Bronchial epithelial cell (primary cell): ENCODE measurements at regions not wholly inside any gene's neighbourhood (a gene's known extent, or its start where the extent isn't known, plus 50 kb on each side); places are given as distances from the start of the nearest gene placed in this dataset.
"Not testable (repeated sequence)": the region's sequence is repeated elsewhere in the genome, so short reads cannot be mapped to it uniquely, and the experiment has no call there.

Source experiments
- DNase-seq: peaks from one replicate; pipeline ENCODE4 v3.0.0-alpha.2; 2010; ENCODE audit warnings: low read depth
- FAIRE-seq: peaks from 2 replicates; lab custom pipeline; 2011; peaks lifted over from hg19 to GRCh38; lab: Jason Lieb, UNC
- H3K27me3 ChIP-seq: 2 replicates; pipeline ENCODE4 v1.5.1; 2011; ENCODE audit warnings: low read length; ENCODE audit not compliant: control insufficient read depth, insufficient read depth
- H3K36me3 ChIP-seq: 2 replicates; pipeline ENCODE4 v1.5.1; 2011; ENCODE audit warnings: low read length; ENCODE audit not compliant: control insufficient read depth, insufficient read depth
- H3K4me3 ChIP-seq: 2 replicates; pipeline ENCODE4 v1.5.1; 2011; ENCODE audit warnings: mild to moderate bottlenecking, low read depth, low read length, control low read depth
- TF ChIP-seq, protein P1 (sequence below): IDR thresholded peaks from 2 replicates; pipeline ENCODE4 v1.5.1; 2011; ENCODE audit warnings: mild to moderate bottlenecking, moderate library complexity, low read length, control low read depth, inconsistent platforms; ENCODE audit not compliant: insufficient read depth, severe bottlenecking

DNA sequence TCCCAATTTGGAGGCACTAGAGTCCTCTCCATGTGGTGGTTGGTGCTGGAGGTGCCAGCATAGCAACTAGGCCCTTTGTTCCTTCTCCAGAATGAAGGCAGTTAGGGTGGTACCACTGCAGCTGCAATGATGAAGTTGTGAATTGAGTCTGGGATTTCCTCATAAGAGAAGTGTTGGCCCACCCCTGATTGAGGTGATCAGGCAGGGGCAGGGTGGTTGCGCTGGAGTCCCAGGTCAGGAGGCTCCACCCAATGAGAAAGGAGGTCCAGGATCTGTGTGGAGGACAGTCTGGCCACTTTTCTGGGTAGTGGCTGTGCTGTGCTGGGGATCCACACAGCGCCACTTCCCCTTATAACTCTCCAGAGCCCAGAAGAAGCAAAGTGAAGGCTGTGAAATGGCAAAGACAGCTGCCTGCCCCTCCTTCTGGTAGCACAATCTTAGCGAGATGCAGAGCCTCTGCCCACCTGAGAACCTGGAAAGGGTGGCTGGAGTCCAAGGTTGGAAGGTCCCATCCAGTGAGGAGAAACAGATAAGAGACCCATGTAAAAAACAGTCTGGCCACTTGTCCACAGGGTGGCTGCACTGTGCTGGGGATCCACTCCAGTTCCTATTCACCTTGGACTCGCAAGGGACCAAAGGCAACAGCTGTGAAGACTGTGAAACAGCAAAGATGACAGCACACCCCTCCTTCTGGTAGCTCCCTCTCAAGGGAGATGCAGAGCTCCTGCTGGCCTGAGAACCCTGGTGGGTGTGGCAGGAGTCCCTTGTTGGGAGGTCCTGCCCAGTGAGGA is 124.6 kb downstream of the RRAGB start:
- Histone ChIP-seq H3K36me3 (no peaks in the 10 kb centered on the region), H3K4me3 (no peak overlapping the region), H3K27me3 (no peaks in the 10 kb centered on the region)
- DNase-seq (no peak), FAIRE-seq (no peak)
- TF ChIP-seq, protein P1, sequence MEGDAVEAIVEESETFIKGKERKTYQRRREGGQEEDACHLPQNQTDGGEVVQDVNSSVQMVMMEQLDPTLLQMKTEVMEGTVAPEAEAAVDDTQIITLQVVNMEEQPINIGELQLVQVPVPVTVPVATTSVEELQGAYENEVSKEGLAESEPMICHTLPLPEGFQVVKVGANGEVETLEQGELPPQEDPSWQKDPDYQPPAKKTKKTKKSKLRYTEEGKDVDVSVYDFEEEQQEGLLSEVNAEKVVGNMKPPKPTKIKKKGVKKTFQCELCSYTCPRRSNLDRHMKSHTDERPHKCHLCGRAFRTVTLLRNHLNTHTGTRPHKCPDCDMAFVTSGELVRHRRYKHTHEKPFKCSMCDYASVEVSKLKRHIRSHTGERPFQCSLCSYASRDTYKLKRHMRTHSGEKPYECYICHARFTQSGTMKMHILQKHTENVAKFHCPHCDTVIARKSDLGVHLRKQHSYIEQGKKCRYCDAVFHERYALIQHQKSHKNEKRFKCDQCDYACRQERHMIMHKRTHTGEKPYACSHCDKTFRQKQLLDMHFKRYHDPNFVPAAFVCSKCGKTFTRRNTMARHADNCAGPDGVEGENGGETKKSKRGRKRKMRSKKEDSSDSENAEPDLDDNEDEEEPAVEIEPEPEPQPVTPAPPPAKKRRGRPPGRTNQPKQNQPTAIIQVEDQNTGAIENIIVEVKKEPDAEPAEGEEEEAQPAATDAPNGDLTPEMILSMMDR = no peak

GRCh38 chrX:55866779-55867178 is 149.2 kb downstream of the RRAGB start:
- DNase-seq, H3K36me3 ChIP-seq, FAIRE-seq, H3K27me3 ChIP-seq, H3K4me3 ChIP-seq: not testable (repeated sequence)

GRCh38 chrX:55867181-55867651 is 149.7 kb downstream of the RRAGB start:
- Histone ChIP-seq H3K36me3 (no peaks in the 10 kb centered on the region), H3K27me3 (no peaks in the 10 kb centered on the region), H3K4me3 (no peak overlapping the region)
- TF ChIP-seq, protein P1 = no peak
- DNase-seq (peak; percentile 51), FAIRE-seq (no peak)

DNA sequence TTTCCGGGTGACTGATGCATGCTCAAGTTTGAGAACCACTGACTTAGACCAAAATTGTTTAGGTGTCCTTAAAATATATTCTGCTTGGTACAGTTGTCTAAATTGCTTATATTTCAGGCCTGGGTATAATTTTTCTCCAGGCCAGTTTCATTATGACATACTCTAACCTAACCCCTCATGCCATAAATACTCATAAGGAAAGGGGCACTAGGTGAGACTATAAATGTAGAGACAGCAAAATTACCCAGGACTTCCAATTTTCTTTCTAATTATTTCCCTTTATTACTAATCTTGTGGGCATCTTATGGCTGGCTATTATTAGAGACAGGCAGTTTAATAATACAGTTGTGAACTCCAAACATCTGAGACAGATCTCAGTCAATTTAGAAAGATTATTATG is 150.2 kb downstream of the RRAGB start:
- H3K36me3 ChIP-seq = no peaks in the 10 kb centered on the region
- no peak for FAIRE-seq
- no peak overlapping the region for H3K4me3 ChIP-seq
- no peaks in the 10 kb centered on the region for H3K27me3 ChIP-seq
- no peak for DNase-seq
- TF ChIP-seq, protein P1 = no peak

- TF ChIP-seq, protein P1 = no peak
- no peak for DNase-seq
- no peak for FAIRE-seq
- Histone ChIP-seq H3K27me3 (no peaks in the 10 kb centered on the region), H3K36me3 (no peaks in the 10 kb centered on the region), H3K4me3 (no peak overlapping the region)
Observed at GRCh38 chrX:55874807-55875206, 157.3 kb downstream of the RRAGB start.

DNA sequence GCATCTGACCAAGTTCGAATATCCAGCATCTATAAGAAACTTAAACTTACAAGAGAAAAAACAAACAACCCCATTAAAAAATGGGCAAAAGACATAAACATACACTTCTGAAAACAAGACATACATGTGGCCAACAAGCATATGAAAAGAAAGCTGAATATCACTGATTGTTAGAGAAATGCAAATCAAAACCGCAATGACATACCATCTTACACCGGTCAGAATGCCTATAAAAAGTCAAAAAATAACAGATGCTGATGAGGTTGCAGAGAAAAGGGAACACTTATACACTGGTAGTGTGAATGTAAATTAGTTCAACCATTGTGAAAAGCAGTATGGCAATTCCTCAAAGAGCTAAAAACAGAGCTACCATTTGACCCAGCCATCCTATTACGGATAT is 166.0 kb downstream of the RRAGB start:
- H3K27me3 ChIP-seq, H3K36me3 ChIP-seq, FAIRE-seq, H3K4me3 ChIP-seq, DNase-seq: not testable (repeated sequence)
